H1 (cell line): ENCODE measurements at regions not wholly inside any gene's neighbourhood (a gene's known extent, or its start where the extent isn't known, plus 50 kb on each side); places are given as distances from the start of the nearest gene placed in this dataset.

Experiments used
- CTCF ChIA-PET: fragments of 300-600 bp; sonication (Branson Sonifier 250); formaldehyde crosslinking; loops from one replicate; lab custom pipeline; 2021; ENCODE audit not compliant: partially characterized antibody; lab: Charles Lee
- POLR2A ChIA-PET: fragments of 300-600 bp; sonication (Branson Sonifier 250); formaldehyde crosslinking; loops from one replicate; lab custom pipeline; 2021; ENCODE audit warnings: inconsistent platforms; ENCODE audit not compliant: partially characterized antibody; lab: Charles Lee
- DNase-seq, 2 experiments: peaks; one replicate each; pipeline versions ENCODE4 v3.0.0 to v3.0.0-alpha.2; 2010 to 2022; ENCODE audit warnings: low spot score in 2 of 2, low read depth in 1 of 2, mixed read lengths in 1 of 2
- FAIRE-seq: peaks from 2 replicates; lab custom pipeline; 2011; peaks lifted over from hg19 to GRCh38; lab: Jason Lieb, UNC
- H2AFZ ChIP-seq: 2 replicates; pipeline ENCODE4 v1.8.1; 2012; ENCODE audit warnings: low read length, inconsistent platforms
- H2AK5ac ChIP-seq: 2 replicates; pipeline ENCODE4 v1.6.1; 2013; ENCODE audit warnings: low read depth, low read length
- H2BK120ac ChIP-seq: replicated peaks from 2 replicates; pipeline ENCODE3; 2013; ENCODE audit warnings: low read depth, low read length, inconsistent platforms
- H2BK12ac ChIP-seq: 2 replicates; pipeline ENCODE4 v1.6.1; 2013; ENCODE audit warnings: low read depth, low read length
- H2BK15ac ChIP-seq: 2 replicates; pipeline ENCODE4 v1.6.1; 2013; ENCODE audit warnings: low read length
- H2BK20ac ChIP-seq: 2 replicates; pipeline ENCODE4 v1.6.1; 2013; ENCODE audit warnings: low read length
- H2BK5ac ChIP-seq: 2 replicates; pipeline ENCODE4 v1.6.1; 2013; ENCODE audit warnings: low read depth, low read length
- H3K14ac ChIP-seq: 2 replicates; pipeline ENCODE4 v1.6.1; 2013; ENCODE audit warnings: inconsistent platforms; ENCODE audit not compliant: insufficient read length
- H3K18ac ChIP-seq: 2 replicates; pipeline ENCODE4 v1.6.1; 2013; ENCODE audit warnings: low read length; ENCODE audit errors: extremely low read depth
- H3K23ac ChIP-seq: 2 replicates; pipeline ENCODE4 v1.6.1; 2013; ENCODE audit warnings: inconsistent platforms; ENCODE audit not compliant: insufficient read length
- H3K23me2 ChIP-seq: 2 replicates; pipeline ENCODE4 v1.6.1; 2013; ENCODE audit warnings: low read depth, low read length
- H3K27ac ChIP-seq: 2 replicates; pipeline ENCODE4 v1.6.1; 2011; ENCODE audit warnings: low read depth, low read length, inconsistent platforms
- H3K27me3 ChIP-seq, 4 experiments: replicated peaks in 1 of 4; 1 replicate in 1 of 4; 2 replicates in 3 of 4; pipeline versions ENCODE4 v1.6.1 to v1.8.1; 2011 to 2013; ENCODE audit warnings: low read length in 3 of 4, mild to moderate bottlenecking in 3 of 4, inconsistent platforms in 2 of 4, mixed read lengths in 2 of 4, moderate library complexity in 1 of 4; ENCODE audit not compliant: control insufficient read depth in 3 of 4, insufficient read depth in 3 of 4; ENCODE audit errors: extremely low read depth in 1 of 4
- H3K36me3 ChIP-seq, 4 experiments: 2 replicates each; pipeline versions ENCODE4 v1.6.1 to v1.8.1; 2011 to 2013; ENCODE audit warnings: mild to moderate bottlenecking in 4 of 4, low read length in 3 of 4, moderate library complexity in 2 of 4, control low read depth in 1 of 4, inconsistent platforms in 1 of 4; ENCODE audit not compliant: insufficient read depth in 4 of 4, control insufficient read depth in 2 of 4
- H3K4ac ChIP-seq: replicated peaks from 2 replicates; pipeline ENCODE3; 2013; ENCODE audit warnings: low read length, low read depth, mixed read lengths, inconsistent platforms; ENCODE audit not compliant: insufficient read length
- H3K4me1 ChIP-seq, 4 experiments: replicated peaks in 1 of 4; 1 replicate in 1 of 4; 2 replicates in 3 of 4; pipeline versions ENCODE4 v1.6.1 to v1.8.1; 2011 to 2013; ENCODE audit warnings: low read length in 3 of 4, inconsistent platforms in 2 of 4, mixed read lengths in 1 of 4; ENCODE audit not compliant: insufficient read depth in 4 of 4, control insufficient read depth in 3 of 4
- H3K4me2 ChIP-seq, 2 experiments: 2 replicates each; pipeline versions ENCODE4 v1.6.1 to v1.8.1; 2011 to 2013; ENCODE audit warnings: low read depth in 2 of 2, low read length in 2 of 2, control low read depth in 1 of 2, inconsistent platforms in 1 of 2, mild to moderate bottlenecking in 1 of 2; ENCODE audit not compliant: insufficient read depth in 1 of 2
- H3K4me3 ChIP-seq, 4 experiments: fragments of 200-600, 300-600 bp in 1 of 4; sonication (generic), shearing (Covaris generic), sonication (Bioruptor Twin) in 1 of 4; 2 replicates each; pipeline versions ENCODE4 v1.5.1 to v1.8.1; 2011 to 2016; ENCODE audit warnings: low read length in 4 of 4, low read depth in 3 of 4, control low read depth in 2 of 4, inconsistent platforms in 2 of 4, mild to moderate bottlenecking in 2 of 4, mixed read lengths in 1 of 4, moderate library complexity in 1 of 4; ENCODE audit not compliant: insufficient read depth in 2 of 4; ENCODE audit errors: extremely low read depth in 1 of 4
- H3K56ac ChIP-seq: replicated peaks from 2 replicates; pipeline ENCODE3; 2013; ENCODE audit warnings: low read depth, mild to moderate bottlenecking, mixed read lengths, low read length, inconsistent platforms; ENCODE audit not compliant: insufficient read length
- H3K79me1 ChIP-seq: 2 replicates; pipeline ENCODE4 v1.6.1; 2013; ENCODE audit warnings: low read depth, low read length, control low read depth
- H3K79me2 ChIP-seq, 2 experiments: 2 replicates each; pipeline versions ENCODE4 v1.6.1 to v1.8.1; 2012 to 2013; ENCODE audit warnings: low read length in 2 of 2, mild to moderate bottlenecking in 2 of 2, inconsistent platforms in 1 of 2; ENCODE audit not compliant: insufficient read depth in 2 of 2, control insufficient read depth in 1 of 2
- H3K9ac ChIP-seq, 4 experiments: replicated peaks in 1 of 4; 1 replicate in 1 of 4; 2 replicates in 3 of 4; pipeline versions ENCODE4 v1.6.1 to v1.8.1; 2011 to 2013; ENCODE audit warnings: low read depth in 3 of 4, low read length in 3 of 4, control low read depth in 2 of 4, mild to moderate bottlenecking in 2 of 4, moderate library complexity in 2 of 4, inconsistent platforms in 1 of 4; ENCODE audit errors: extremely low read depth in 1 of 4
- H3K9me3 ChIP-seq, 2 experiments: 2 replicates each; pipeline versions ENCODE4 v1.6.1 to v1.8.1; 2012 to 2013; ENCODE audit warnings: mild to moderate bottlenecking in 2 of 2, moderate library complexity in 2 of 2, control low read depth in 1 of 2, inconsistent platforms in 1 of 2, low read depth in 1 of 2, low read length in 1 of 2, mixed read lengths in 1 of 2; ENCODE audit not compliant: insufficient read depth in 2 of 2
- H4K20me1 ChIP-seq, 2 experiments: replicated peaks in 1 of 2; 2 replicates each; pipeline versions ENCODE3 to v1.8.1; 2011 to 2013; ENCODE audit warnings: inconsistent platforms in 2 of 2, low read length in 2 of 2, mild to moderate bottlenecking in 1 of 2; ENCODE audit not compliant: insufficient read depth in 2 of 2, control insufficient read depth in 1 of 2
- H4K5ac ChIP-seq: 2 replicates; pipeline ENCODE4 v1.6.1; 2013; ENCODE audit warnings: low read length, low read depth, mixed read lengths, inconsistent platforms; ENCODE audit not compliant: insufficient read length
- H4K8ac ChIP-seq: 2 replicates; pipeline ENCODE4 v1.8.0; 2013; ENCODE audit warnings: mild to moderate bottlenecking, moderate library complexity, low read length, inconsistent platforms; ENCODE audit not compliant: insufficient read depth; ENCODE audit errors: extremely low read depth
- H4K91ac ChIP-seq: replicated peaks from 2 replicates; pipeline ENCODE3; 2013; ENCODE audit warnings: low read length, mixed read lengths, inconsistent platforms; ENCODE audit not compliant: insufficient read length
- CHD1 ChIP-seq: IDR thresholded peaks from 2 replicates; pipeline ENCODE4 v1.6.1; 2012; ENCODE audit warnings: low read depth, low read length, improper control_type of control experiment
- CHD2 ChIP-seq: IDR thresholded peaks from 2 replicates; pipeline ENCODE4 v1.6.1; 2012; ENCODE audit warnings: low read length, improper control_type of control experiment
- HDAC6 ChIP-seq: IDR thresholded peaks from one replicate; pipeline ENCODE4 v1.7.1; 2012; ENCODE audit warnings: low read depth, mild to moderate bottlenecking, inconsistent platforms, low read length, moderate library complexity
- JUND ChIP-seq: IDR thresholded peaks from 2 replicates; pipeline ENCODE4 v1.6.1; 2011; ENCODE audit warnings: mild to moderate bottlenecking, improper control_type of control experiment, low read length
- KDM1A ChIP-seq: fragments of 200-600, 300-600 bp; sonication (generic); IDR thresholded peaks from 2 replicates; pipeline ENCODE4 v1.7.1; 2016; ENCODE audit warnings: mild to moderate bottlenecking, low read length, borderline replicate concordance
- KDM4A ChIP-seq: IDR thresholded peaks from one replicate; pipeline ENCODE4 v1.7.1; 2012; ENCODE audit warnings: low read depth, mild to moderate bottlenecking, moderate library complexity, low read length, inconsistent platforms; ENCODE audit not compliant: severe bottlenecking
- MAX ChIP-seq: IDR thresholded peaks from 2 replicates; pipeline ENCODE4 v1.6.1; 2012; ENCODE audit warnings: inconsistent platforms
- PHF8 ChIP-seq: fragments of 200-600 bp; sonication (generic); conservative IDR thresholded peaks from 2 replicates; pipeline ENCODE4 v1.7.1; 2012; ENCODE audit warnings: low read depth, mild to moderate bottlenecking, inconsistent platforms, low read length, moderate library complexity
- POLR2AphosphoS5 ChIP-seq: IDR thresholded peaks from 2 replicates; pipeline ENCODE4 v1.6.1; 2011; ENCODE audit warnings: low read depth, low read length
- SIN3A ChIP-seq, 2 experiments: IDR thresholded peaks in 1 of 2; conservative IDR thresholded peaks in 1 of 2; 2 replicates each; pipeline ENCODE4 v1.6.1; 2011 to 2012; ENCODE audit warnings: low read length in 2 of 2, improper control_type of control experiment in 1 of 2, low read depth in 1 of 2, mild to moderate bottlenecking in 1 of 2
- SIX5 ChIP-seq: IDR thresholded peaks from 2 replicates; pipeline ENCODE4 v1.6.1; 2011; ENCODE audit warnings: mild to moderate bottlenecking, low read depth, low read length
- SP2 ChIP-seq: IDR thresholded peaks from 2 replicates; pipeline ENCODE4 v1.6.1; 2012; ENCODE audit warnings: mild to moderate bottlenecking, low read length, inconsistent platforms
- SP4 ChIP-seq: IDR thresholded peaks from 2 replicates; pipeline ENCODE4 v1.6.1; 2012; ENCODE audit warnings: low read length, inconsistent platforms
- WGBS, 2 experiments: shearing (Covaris generic) in 1 of 2; methylation state at CpG; one replicate each; pipeline versions ENCODE4 v1.1.6 to v1.1.7; 2013 to 2015; ENCODE audit warnings: low lambda C conversion rate in 2 of 2, mixed read lengths in 2 of 2, inconsistent platforms in 1 of 2, low coverage in 1 of 2, missing lambda C conversion rate in 1 of 2; ENCODE audit not compliant: insufficient replicate concordance in 2 of 2, insufficient coverage in 1 of 2, insufficient read length in 1 of 2; ENCODE audit errors: extremely low coverage in 1 of 2, missing lambda C conversion rate in 1 of 2; 5-methylcytosine and 5-hydroxymethylcytosine counted together

- H3K9ac ChIP-seq: no peak overlapping the region
- no peak overlapping the region for H3K23ac ChIP-seq
- H3K27me3 ChIP-seq: no peaks in the 10 kb centered on the region
- no peaks in the 10 kb centered on the region for H3K36me3 ChIP-seq
- H2AFZ ChIP-seq: no peak overlapping the region
- POLR2A ChIA-PET: no interaction called here
- no peak overlapping the region for H3K4ac ChIP-seq
- H3K18ac ChIP-seq: no peak overlapping the region
- H2BK5ac ChIP-seq: no peak overlapping the region
- TF ChIP-seq JUND (no peak), SP4 (no peak), SIN3A (conservative IDR thresholded peaks at IDR 0.05 in 1 of 2, IDR thresholded peaks at IDR 0.05 in 1 of 2; ENCODE audit: low read depth in 1 of 2, low read length in 2 of 2) (no peak), HDAC6 (no peak), CHD2 (no peak), POLR2AphosphoS5 (no peak), KDM1A (no peak), PHF8 (no peak), CHD1 (no peak), KDM4A (no peak), MAX (no peak), SP2 (no peak), SIX5 (no peak)
- TF ChIP-seq, all 59 proteins: peak for 0
- DNase-seq: no peak
- Histone ChIP-seq H4K8ac (no peak overlapping the region), H2BK15ac (no peak overlapping the region), H3K79me1 (no peaks in the 10 kb centered on the region), H2AK5ac (no peak overlapping the region), H2BK12ac (no peak overlapping the region), H4K5ac (no peak overlapping the region), H3K27ac (no peak overlapping the region), H3K79me2 (no peaks in the 10 kb centered on the region), H3K9me3 (no peaks in the 10 kb centered on the region), H3K4me1 (no peaks in the 10 kb centered on the region), H3K4me3 (no peak overlapping the region), H3K56ac (no peak overlapping the region), H2BK120ac (no peak overlapping the region), H3K4me2 (no peak overlapping the region), H2BK20ac (no peak overlapping the region), H3K23me2 (no peaks in the 10 kb centered on the region), H4K91ac (no peak overlapping the region), H3K14ac (no peak overlapping the region), H4K20me1 (no peaks in the 10 kb centered on the region)
- WGBS, 2 experiments: 91% methylated on average over 3 of the region's 3 CpGs; no CpG with 5 or more reads in 1 of the 2 experiments
- FAIRE-seq: no peak
- CTCF ChIA-PET: no interaction called here
Measured at GRCh38 chr13:87198371-87198770, 472.8 kb upstream of the SLITRK5 start.
